Caco-2 (cell line): ENCODE measurements at regions not wholly inside any gene's neighbourhood (a gene's known extent, or its start where the extent isn't known, plus 50 kb on each side); places are given as distances from the start of the nearest gene placed in this dataset.

Experiments used
- BruUV-seq: library from RNA; stranded (reverse); fragments of 400-500 nt; replicated peaks from 2 replicates; lab custom pipeline; 2021; lab: Mats Ljungman, UMichigan
- CTCF ChIA-PET: fragments of 300-600 bp; sonication (Branson Sonifier 250); formaldehyde crosslinking; loops from one replicate; lab custom pipeline; 2022; ENCODE audit warnings: antibody characterized with exemption; lab: Charles Lee
- POLR2A ChIA-PET: fragments of 300-600 bp; sonication (Branson Sonifier 250); formaldehyde crosslinking; loops from one replicate; lab custom pipeline; 2022; ENCODE audit warnings: antibody characterized with exemption; lab: Charles Lee
- DNase-seq, 2 experiments: peaks; one replicate each; pipeline versions ENCODE4 v3.0.0 to v3.0.0-alpha.2; 2020 to 2022
- H3K27me3 ChIP-seq: replicated peaks from 2 replicates; pipeline ENCODE4 v1.6.0; 2011; ENCODE audit warnings: low read length; ENCODE audit not compliant: control insufficient read depth, insufficient read depth
- H3K36me3 ChIP-seq: 2 replicates; pipeline ENCODE4 v1.5.1; 2011; ENCODE audit warnings: low read length; ENCODE audit not compliant: control insufficient read depth, insufficient read depth
- H3K4me1 ChIP-seq: fragments of 250-450 bp; sonication (Bioruptor Pico); 2 replicates; pipeline ENCODE4 v1.5.1; 2020; ENCODE audit warnings: mild to moderate bottlenecking
- H3K4me3 ChIP-seq: 2 replicates; pipeline ENCODE4 v1.5.1; 2011; ENCODE audit warnings: low read depth, mild to moderate bottlenecking, control low read depth, low read length
- H3K9me3 ChIP-seq: fragments of 250-450 bp; sonication (Bioruptor Pico); 2 replicates; pipeline ENCODE4 v1.5.1; 2020; ENCODE audit warnings: mild to moderate bottlenecking, moderate library complexity
- H3K27ac Mint-ChIP-seq: one replicate; pipeline ENCODE4 v1.8.0; 2022; ENCODE audit warnings: mixed read lengths; ENCODE audit not compliant: unreplicated experiment
- H3K27me3 Mint-ChIP-seq: one replicate; pipeline ENCODE4 v1.8.0; 2022; ENCODE audit warnings: mixed read lengths; ENCODE audit not compliant: insufficient read depth, unreplicated experiment
- H3K36me3 Mint-ChIP-seq: one replicate; pipeline ENCODE4 v1.8.0; 2022; ENCODE audit warnings: mild to moderate bottlenecking, mixed read lengths; ENCODE audit not compliant: insufficient read depth, unreplicated experiment
- H3K4me1 Mint-ChIP-seq: one replicate; pipeline ENCODE4 v1.8.0; 2022; ENCODE audit warnings: low read depth, mixed read lengths; ENCODE audit not compliant: unreplicated experiment
- H3K4me3 Mint-ChIP-seq: one replicate; pipeline ENCODE4 v1.8.0; 2022; ENCODE audit warnings: mild to moderate bottlenecking, moderate library complexity, mixed read lengths; ENCODE audit not compliant: unreplicated experiment
- H3K9me3 Mint-ChIP-seq: one replicate; pipeline ENCODE4 v1.8.0; 2022; ENCODE audit warnings: mixed read lengths; ENCODE audit not compliant: unreplicated experiment
- intact Hi-C: fragments of 100-400 bp; cut with micrococcal nuclease; formaldehyde crosslinking; loops from one replicate; pipeline ENCODE4 v1.10.0; 2022; ENCODE audit not compliant: unreplicated experiment
- TF ChIP-seq, protein P1 (sequence below), 2 experiments: fragments of 200-600 bp in 1 of 2; IDR thresholded peaks; 1 replicate in 1 of 2; 2 replicates in 1 of 2; pipeline versions ENCODE4 v1.5.1 to v1.8.0; 2011 to 2022; ENCODE audit warnings: antibody characterized with exemption in 1 of 2, control low read depth in 1 of 2, inconsistent platforms in 1 of 2, low read depth in 1 of 2, low read length in 1 of 2, mild to moderate bottlenecking in 1 of 2, moderate library complexity in 1 of 2; ENCODE audit not compliant: insufficient read depth in 1 of 2, severe bottlenecking in 1 of 2, unreplicated experiment in 1 of 2

DNA sequence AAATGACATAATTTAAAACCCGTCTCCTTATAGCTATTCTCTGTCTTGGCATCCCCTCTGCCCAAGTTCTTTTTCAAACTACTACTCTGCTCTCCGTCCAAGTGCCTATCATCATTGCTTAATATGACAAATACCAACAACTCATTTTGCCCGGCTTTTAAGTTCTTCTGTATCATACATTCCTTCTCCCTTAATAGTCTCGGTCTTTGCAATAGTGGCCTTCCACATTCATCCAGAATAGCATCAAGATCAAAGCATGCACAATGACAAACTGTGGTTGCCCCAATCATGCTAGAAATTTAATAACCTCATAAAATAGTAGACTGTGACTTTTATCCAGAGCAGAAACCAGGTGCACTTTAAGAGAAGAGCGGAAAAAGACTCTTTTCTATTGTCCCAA lies 198.9 kb downstream of the ETV1 start:
- H3K4me3 Mint-ChIP-seq: no peak overlapping the region
- peaks cover 4% of the 10 kb centered on the region for H3K27me3 Mint-ChIP-seq
- intact Hi-C loops: no loop called here
- no peaks in the 10 kb centered on the region for H3K36me3 Mint-ChIP-seq
- Histone ChIP-seq H3K36me3 (no peaks in the 10 kb centered on the region), H3K9me3 (no peaks in the 10 kb centered on the region; the same call in 1 of the 2 replicates), H3K4me1 (no peaks in the 10 kb centered on the region), H3K27me3 (no peaks in the 10 kb centered on the region), H3K4me3 (no peak overlapping the region)
- H3K9me3 Mint-ChIP-seq: no peaks in the 10 kb centered on the region
- CTCF ChIA-PET: no interaction called here
- TF ChIP-seq, protein P1, sequence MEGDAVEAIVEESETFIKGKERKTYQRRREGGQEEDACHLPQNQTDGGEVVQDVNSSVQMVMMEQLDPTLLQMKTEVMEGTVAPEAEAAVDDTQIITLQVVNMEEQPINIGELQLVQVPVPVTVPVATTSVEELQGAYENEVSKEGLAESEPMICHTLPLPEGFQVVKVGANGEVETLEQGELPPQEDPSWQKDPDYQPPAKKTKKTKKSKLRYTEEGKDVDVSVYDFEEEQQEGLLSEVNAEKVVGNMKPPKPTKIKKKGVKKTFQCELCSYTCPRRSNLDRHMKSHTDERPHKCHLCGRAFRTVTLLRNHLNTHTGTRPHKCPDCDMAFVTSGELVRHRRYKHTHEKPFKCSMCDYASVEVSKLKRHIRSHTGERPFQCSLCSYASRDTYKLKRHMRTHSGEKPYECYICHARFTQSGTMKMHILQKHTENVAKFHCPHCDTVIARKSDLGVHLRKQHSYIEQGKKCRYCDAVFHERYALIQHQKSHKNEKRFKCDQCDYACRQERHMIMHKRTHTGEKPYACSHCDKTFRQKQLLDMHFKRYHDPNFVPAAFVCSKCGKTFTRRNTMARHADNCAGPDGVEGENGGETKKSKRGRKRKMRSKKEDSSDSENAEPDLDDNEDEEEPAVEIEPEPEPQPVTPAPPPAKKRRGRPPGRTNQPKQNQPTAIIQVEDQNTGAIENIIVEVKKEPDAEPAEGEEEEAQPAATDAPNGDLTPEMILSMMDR (IDR thresholded peaks at IDR 0.05; ENCODE audit: insufficient read depth in 1 of 2, low read depth in 1 of 2, low read length in 1 of 2, severe bottlenecking in 1 of 2, unreplicated experiment in 1 of 2): no peak
- POLR2A ChIA-PET: no interaction called here
- no TSS peak for BruUV-seq
- H3K27ac Mint-ChIP-seq: no peak overlapping the region
- no peak for DNase-seq
- no peaks in the 10 kb centered on the region for H3K4me1 Mint-ChIP-seq

DNA sequence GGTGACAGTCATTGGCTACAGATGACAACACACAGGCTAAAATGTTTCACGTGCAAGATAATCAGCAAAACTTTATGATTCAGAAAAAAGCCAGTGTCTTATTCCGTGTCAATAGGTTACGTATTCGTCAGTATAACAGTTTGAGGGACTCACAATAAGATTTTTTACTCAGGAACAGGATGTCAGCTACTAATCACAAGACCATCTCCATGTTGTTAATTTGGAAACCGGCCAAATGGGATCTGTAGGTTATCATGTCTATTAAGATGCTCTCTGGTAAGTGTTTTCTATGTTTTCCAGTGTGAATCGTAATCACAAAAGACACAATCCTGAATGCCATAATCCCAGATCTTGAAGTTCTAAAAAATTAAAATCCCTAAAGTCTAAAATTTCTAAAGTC lies 197.3 kb downstream of the ETV1 start:
- H3K9me3 ChIP-seq: no peaks in the 10 kb centered on the region; the same call in 1 of the 2 replicates
- POLR2A ChIA-PET: no interaction called here
- TF ChIP-seq, protein P1 (IDR thresholded peaks at IDR 0.05; ENCODE audit: insufficient read depth in 1 of 2, low read depth in 1 of 2, low read length in 1 of 2, severe bottlenecking in 1 of 2, unreplicated experiment in 1 of 2): no peak

DNA sequence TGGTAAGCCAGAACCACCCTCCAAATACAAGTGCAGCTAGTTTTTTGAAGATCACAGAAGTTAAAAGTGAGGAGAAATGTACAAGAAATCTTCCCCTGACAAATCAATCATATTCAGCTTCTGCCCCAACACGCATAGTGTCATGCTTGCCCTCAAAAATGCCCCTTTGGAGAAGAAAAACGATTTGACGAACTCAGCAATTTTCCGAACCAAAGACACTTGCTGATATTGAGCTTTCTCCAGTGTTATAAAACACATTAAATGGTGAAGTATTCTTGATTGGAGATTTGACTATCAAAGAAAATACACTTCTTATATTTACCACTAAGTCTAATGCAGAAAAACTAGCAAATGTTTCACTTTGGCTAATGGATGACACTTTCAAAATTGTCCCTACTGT lies 195.5 kb downstream of the ETV1 start:
- TF ChIP-seq, protein P1 (IDR thresholded peaks at IDR 0.05; ENCODE audit: insufficient read depth in 1 of 2, low read depth in 1 of 2, low read length in 1 of 2, severe bottlenecking in 1 of 2, unreplicated experiment in 1 of 2): no peak
- POLR2A ChIA-PET: no interaction called here
- no peaks in the 10 kb centered on the region for H3K9me3 ChIP-seq

More for the DNA sequence above, 197.3 kb downstream of the ETV1 start:
- Histone ChIP-seq H3K27me3 (no peaks in the 10 kb centered on the region), H3K4me3 (no peak overlapping the region), H3K36me3 (no peaks in the 10 kb centered on the region), H3K4me1 (no peaks in the 10 kb centered on the region)
- no peaks in the 10 kb centered on the region for H3K4me1 Mint-ChIP-seq
- H3K4me3 Mint-ChIP-seq: no peak overlapping the region
- H3K36me3 Mint-ChIP-seq: no peaks in the 10 kb centered on the region
- H3K27ac Mint-ChIP-seq: no peak overlapping the region
- intact Hi-C loops: no loop called here
- no peaks in the 10 kb centered on the region for H3K9me3 Mint-ChIP-seq
- BruUV-seq: no TSS peak
- no peak for DNase-seq
- CTCF ChIA-PET: no interaction called here
- peaks cover 4% of the 10 kb centered on the region for H3K27me3 Mint-ChIP-seq

More for the DNA sequence above, 195.5 kb downstream of the ETV1 start:
- intact Hi-C loops: no loop called here
- Mint-ChIP-seq H3K9me3 (no peaks in the 10 kb centered on the region), H3K4me1 (no peaks in the 10 kb centered on the region), H3K27ac (no peak overlapping the region), H3K27me3 (peaks cover 4% of the 10 kb centered on the region), H3K36me3 (no peaks in the 10 kb centered on the region), H3K4me3 (no peak overlapping the region)
- CTCF ChIA-PET: no interaction called here
- Histone ChIP-seq H3K36me3 (no peaks in the 10 kb centered on the region), H3K4me3 (no peak overlapping the region), H3K27me3 (no peaks in the 10 kb centered on the region), H3K4me1 (no peaks in the 10 kb centered on the region)
- no peak for DNase-seq
- BruUV-seq: no TSS peak
